GM18505 (cell line): ENCODE measurements at regions not wholly inside any gene's neighbourhood (a gene's known extent, or its start where the extent isn't known, plus 50 kb on each side); places are given as distances from the start of the nearest gene placed in this dataset.
"Not testable (repeated sequence)": the region's sequence is repeated elsewhere in the genome, so short reads cannot be mapped to it uniquely, and the experiment has no call there.

Experiments used
- ATAC-seq: cut with Tn5 transposase; IDR thresholded peaks from one replicate; pipeline ENCODE4 v1.9.1; 2021; ENCODE audit not compliant: unreplicated experiment
- POLR2A ChIP-seq: IDR thresholded peaks from 4 replicates; pipeline ENCODE4 v1.6.1; 2011; ENCODE audit warnings: borderline replicate concordance; ENCODE audit not compliant: insufficient read depth, insufficient read length; ENCODE audit errors: extremely low read depth

DNA sequence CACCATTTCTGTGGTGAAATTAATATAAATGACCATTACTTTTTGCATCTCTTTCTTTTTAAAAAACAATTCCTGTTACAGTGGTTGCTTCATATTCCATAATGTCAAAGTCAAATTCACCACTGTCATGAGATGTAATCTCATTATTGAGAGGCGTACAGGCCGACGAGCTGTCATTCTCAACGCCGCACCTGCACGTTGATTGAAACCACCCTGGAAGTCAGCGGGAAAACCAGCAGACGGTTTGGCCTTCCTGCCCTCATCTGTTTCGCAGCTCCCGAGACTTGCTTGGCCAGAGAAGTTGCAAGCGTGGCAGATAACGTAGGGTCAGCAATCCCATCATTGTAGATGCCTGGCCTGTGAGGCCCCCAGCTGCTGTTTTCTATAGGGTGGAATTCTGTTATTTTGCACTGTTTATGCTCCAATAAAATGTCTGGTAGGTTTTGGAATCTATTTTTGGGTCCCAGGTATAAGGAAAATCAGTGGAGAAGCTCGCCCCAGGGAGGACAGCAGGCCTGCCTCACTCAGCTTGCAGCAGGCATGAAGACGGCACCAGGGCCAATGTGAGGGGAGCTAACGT lies 153.4 kb downstream of the SOX1 start:
- no peak for TF ChIP-seq POLR2A
- no peak for ATAC-seq

DNA sequence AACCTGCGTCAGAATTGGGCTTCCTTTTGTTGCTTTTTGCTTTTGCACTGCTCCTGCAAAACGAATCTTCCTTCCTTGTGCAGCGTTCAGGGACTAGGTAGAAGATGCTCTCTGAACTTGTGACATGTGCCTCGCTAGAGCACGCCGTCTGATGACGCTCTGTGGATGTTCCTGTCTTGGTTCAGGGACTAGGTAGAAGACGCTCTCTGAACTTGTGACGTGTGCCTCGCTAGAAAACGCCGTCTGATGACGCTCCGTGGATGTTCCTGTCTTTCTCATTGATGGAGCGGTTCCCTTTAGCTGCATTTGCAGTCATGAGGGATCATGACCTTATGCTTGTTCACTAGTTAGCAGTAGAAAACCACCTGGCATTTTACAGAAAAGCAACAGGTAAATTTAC lies 154.0 kb downstream of the SOX1 start:
- TF ChIP-seq POLR2A, result no peak
- ATAC-seq, result no peak

DNA sequence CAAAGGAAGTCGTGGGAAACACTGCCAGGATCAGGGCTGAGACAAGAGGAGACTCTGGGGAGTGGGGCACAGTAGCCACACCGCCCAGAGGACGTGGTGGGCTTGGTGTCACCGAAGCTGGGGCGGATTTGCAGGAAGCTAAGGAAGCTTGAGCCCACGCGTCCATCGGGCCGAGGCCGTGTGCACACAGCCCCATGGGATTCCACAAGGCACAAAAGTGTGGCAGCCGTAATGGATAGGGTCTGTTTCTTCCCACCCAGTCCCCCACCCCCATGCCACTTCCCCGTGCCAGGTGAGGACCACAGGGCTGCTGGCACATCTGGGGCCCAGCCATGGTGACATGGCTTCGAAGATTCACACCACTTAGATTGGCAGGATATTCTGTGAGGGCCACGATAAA lies 153.2 kb upstream of the SPACA7 start:
- no peak for ATAC-seq
- no peak for TF ChIP-seq POLR2A

DNA sequence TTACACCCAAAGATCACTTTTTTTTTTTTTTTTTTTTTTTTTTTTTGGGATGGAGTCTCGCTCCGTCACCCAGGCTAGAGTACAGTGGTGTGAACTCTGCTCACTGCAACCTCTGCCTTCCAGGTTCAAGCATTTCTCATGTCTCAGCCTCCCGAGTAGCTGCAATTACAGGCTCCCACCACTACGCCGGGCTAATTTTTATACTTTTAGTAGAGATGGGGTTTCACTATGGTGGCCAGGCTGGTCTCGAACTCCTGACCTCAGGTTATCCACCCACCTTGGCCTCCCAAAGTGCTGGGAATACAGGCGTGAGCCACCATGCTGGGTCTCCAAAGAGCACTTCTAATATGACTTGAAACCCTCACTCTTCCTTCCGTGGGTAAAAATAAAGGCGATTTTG lies 152.2 kb upstream of the SPACA7 start:
- not testable (repeated sequence) for ATAC-seq

DNA sequence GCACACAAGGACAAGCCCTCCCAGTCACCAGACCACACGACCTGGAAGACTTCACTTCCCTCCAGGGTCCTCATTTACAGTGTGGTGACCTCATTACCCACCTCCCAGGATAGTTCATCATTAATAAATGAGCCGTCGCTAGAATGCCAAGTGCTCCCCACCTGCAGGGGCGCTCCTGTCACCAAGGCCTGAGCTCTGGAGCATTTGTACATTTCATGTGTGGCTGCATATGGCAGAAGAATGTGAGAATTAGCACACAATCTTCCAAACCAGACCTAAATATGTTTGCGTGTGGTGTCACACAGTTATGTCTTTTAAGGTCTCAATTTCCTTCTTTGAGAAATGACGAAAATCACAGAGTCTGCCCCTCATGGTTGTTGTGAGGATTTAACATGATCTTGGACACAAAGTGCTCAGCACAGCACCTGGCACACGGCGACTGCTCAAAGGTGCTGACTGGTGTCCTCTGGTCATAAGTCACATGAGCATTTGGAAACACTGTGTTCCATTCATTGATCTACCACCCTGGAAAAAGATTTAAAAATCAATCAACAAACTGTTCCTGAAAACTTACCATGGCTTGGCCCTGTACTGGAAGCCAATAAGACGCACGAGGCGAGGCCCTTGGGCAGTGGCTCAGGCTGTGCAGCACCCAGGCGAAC lies 150.6 kb upstream of the SPACA7 start:
- TF ChIP-seq POLR2A, result no peak
- ATAC-seq, result no peak

DNA sequence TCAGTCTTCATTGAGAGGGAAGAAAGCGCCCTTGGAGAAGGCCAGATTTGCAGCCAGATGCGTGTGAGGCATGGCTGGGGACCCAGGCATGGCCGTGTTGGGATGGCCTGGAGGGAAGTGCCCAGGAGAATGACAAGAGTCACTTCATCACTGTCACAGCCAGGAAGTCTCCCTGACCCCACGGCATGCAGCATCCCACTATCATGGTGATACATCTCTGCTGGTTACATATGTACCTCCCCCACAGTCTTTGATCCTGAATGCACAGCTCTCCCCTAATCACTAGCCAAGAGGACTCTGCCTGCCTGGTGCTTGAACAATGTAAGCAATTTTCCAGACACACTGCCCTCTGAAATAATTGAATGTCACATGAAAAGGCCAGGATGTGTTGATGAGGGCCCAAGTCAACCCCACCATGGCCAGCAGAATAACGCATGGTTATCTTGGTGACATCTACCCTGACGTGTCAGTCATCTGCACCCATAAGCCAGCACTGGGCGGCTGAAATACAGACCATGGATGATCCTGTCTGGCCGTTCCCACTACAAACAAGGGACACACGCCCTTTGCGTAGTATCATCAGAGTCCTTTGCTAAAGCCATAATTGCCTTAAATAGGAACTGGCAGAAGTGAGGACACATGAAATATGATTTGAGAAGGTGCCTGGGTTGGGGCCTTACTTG lies 149.7 kb upstream of the SPACA7 start:
- no peak for ATAC-seq
- no peak for TF ChIP-seq POLR2A

DNA sequence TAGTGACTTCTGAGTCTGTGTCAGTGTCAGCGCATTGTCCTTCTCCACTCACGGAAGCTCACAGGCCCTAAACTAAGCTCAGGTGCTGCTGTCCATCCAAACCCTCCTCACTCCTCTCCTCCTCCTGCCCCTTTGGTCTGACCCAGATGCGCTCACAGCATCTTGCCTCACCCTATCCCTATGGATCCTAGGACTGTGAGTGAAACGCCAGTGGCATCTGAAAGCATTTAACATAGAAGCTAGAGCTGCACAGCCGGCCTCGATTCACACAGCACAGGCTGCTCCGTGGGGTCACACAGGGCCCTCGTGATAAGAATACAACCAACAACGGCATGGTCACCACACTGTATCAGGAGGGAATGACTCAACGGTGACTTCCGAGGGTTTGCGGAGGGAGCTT lies 149.1 kb upstream of the SPACA7 start:
- ATAC-seq, result no peak
- TF ChIP-seq POLR2A, result no peak

DNA sequence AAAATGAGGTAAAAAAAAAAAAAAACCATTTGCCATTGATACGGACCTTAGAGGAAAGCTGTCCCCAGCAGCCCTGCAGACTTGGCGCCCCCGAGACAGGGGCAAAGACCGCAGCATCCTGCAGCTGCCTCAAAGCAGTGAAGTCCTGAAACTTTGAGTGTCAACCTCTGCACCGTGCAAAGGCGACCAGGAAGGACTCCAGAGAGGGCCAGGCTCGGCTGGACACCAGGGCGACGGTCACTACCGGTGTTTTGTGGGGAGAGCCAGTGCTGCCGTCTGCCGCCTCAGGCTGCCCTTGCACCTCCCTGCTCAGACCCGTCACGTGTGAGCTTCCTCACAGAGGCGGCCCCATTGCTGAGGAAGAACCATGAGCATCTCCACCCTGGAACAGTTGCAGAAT lies 146.7 kb upstream of the SPACA7 start:
- TF ChIP-seq POLR2A, result no peak
- no peak for ATAC-seq

DNA sequence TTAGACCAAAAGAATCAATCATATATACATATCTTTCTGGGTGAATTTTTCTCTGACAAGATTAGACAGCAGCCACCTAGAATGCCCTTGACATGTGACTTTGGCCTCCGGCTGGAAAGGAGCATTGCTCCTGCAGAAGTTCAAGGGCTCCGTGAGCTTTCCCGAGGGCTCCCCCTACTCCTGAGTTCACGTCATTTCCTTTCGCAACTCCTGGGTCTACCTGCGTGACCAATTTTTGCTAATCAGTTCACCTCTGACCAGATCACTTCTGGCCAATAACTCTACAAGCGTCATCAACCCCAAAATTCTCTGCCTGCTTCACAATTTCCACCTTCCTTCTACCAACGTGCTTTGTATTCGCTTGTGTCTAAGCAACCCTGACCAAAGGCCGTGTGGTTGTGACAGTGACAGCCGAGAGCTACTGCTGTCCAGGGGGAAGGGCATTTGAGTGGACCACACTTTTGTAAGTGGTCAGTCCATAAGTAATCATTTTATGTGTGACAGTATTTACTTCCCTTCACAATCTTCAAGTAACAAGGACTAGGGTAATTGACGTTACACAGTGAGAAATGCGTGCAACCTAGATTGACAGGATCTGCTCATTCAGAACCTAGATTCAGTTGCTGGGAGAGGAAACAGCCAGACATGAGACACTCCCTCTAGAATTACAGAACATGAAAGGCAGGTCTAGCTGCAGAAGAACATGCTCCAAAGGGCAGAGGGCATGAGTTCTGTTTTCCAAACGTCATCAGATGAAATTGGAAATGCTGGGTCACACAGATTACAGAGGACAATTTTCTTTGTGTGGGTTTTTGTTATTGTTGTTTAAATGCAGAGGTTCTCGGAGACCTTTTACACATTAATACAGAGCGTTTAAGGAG lies 145.9 kb upstream of the SPACA7 start:
- ATAC-seq, result no peak
- TF ChIP-seq POLR2A, result no peak

DNA sequence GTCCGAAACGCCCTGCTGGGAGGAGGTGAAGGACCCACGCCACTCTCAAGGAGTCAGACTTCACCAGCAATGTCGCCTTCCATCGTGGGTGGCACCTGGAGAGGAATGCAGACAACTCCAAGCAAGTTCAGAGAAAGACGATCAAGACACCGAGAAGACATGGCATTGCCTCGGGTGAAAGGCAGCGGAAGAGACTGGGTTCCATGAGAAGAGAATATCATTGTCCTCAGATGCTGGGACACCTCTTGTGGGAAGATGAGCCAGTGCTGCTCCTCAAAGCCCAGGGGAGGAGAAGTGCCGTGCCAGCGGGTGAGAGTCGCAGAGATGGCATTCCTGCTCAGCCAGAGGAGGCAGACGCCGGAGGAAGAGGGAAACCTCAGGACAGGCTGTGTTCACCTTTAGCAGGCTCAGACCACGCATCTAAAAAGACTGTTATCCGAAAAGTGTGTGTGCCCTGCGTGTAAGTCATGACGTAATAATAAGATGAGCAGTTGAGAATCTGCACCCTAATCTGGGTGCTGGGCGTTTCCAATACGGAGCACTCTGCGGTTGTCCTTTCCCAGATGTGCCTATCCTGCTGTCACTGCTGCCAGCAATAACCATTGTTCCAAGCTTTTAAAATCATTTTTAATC lies 144.6 kb upstream of the SPACA7 start:
- no peak for TF ChIP-seq POLR2A
- no peak for ATAC-seq

DNA sequence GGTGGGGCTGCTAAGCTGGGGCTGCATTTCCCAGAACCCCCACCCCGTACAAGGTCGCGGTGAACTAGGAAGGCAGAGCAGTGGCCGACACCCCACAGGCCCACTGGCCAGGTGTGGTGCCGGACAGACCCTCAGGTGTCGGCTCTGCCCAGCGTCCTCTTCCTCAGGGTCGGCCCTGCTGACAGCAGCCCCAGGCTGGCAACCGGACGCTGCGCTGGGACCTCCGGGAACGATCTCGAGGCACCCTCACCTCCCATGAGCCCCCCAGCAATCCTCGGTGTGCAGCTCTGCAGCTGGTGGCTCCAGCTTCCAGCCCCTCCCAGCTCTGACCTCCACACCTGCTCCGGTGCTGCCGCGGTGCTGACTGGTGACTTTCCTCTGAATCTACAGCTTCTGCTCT lies 142.9 kb upstream of the SPACA7 start:
- no peak for TF ChIP-seq POLR2A
- ATAC-seq, result no peak

DNA sequence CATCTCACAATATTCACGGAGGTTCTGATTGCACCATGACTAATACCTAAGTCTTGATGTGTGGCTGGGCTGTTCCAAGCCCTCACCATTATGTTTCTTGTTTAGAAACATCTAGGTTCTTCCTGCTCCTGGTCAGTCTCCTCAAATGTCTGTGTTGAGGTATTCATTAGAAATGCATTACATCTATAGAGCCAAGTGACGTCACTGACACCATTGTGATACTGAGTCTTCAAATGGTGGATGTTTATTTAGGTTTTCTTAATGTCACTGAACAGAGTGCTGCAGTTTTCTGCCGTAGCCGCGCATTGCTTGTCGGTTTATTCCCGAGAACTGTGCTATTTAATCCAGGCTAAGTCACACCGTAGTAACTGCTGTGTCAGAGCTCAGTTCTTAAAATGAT lies 142.4 kb upstream of the SPACA7 start:
- TF ChIP-seq POLR2A, result no peak
- ATAC-seq, result no peak

DNA sequence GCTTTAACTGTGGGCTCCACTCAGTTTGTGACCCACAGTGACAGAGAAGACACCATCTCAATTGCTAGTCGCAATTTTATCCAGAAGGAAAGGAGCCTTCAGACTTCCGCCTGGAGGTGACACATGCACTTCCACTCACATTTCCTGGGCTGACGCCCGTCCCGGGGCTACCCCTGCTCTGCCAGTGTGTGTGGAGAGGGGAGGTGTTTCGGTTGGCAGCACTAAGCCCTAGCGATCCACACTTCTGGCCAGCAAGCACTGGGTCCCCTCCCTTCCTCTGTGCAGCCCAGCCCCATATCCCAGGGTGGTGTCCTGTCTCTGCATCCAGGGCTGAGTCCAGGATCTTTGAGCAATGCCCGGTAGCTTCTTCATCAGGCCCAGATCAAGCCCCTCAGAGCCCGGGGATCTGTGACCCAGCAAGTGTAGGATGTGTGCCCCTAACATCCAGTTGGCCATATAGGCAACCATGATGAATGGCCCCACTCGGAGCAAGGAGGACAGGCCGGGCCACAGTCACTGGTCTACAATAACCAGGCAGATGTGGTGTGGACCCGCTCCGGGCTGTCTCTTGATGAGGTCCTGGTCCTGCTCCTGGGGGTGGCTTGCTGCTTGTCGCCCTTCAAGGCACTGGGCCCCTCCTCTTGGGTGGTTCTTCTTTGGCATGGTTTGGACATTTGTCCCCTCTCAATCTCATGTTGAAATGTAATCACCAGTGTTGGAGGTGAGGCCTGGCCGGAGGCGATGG lies 141.9 kb upstream of the SPACA7 start:
- no peak for TF ChIP-seq POLR2A
- ATAC-seq, result no peak

DNA sequence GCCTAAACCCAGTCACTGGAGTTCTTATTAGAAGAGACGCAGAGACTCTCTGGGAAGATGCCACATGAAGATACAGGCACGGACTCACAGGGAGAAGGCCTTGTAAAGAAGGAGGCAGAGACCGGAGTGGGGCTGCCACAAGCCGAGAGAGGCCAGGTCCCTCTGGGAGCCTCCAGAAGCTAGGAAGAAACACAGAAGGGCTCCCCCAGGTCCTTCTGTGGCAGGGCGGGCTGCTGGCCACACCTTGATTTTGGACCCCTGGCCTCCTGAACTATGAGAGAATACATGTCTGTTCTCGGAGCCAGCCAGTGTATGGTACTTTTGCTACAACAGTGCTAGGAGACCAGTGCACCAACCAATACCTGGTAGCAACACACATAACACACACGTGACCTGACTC lies 140.1 kb upstream of the SPACA7 start:
- ATAC-seq, result no peak
- TF ChIP-seq POLR2A, result no peak
